ENCODE measurements at regions not wholly inside any gene's neighbourhood (a gene's known extent, or its start where the extent isn't known, plus 50 kb on each side); places are given as distances from the start of the nearest gene placed in this dataset.

GRCh38 chr3:137205394-137206045, 247.7 kb downstream of the IL20RB start:
- no peak for DNase-seq

GRCh38 chr3:137207616-137208015, 249.8 kb downstream of the IL20RB start:
- no peak for DNase-seq

GRCh38 chr3:137217733-137218132, 259.9 kb downstream of the IL20RB start:
- DNase-seq: no peak

- no peak for DNase-seq
These were observed 262.1 kb downstream of the IL20RB start for GRCh38 chr3:137219801-137220445.

GRCh38 chr3:137222736-137223225, 265.0 kb downstream of the IL20RB start:
- DNase-seq: no peak

GRCh38 chr3:137224464-137224863, 266.7 kb downstream of the IL20RB start:
- no peak for DNase-seq

- DNase-seq: no peak
These were observed 285.1 kb downstream of the IL20RB start for GRCh38 chr3:137242836-137243400.

- DNase-seq: no peak
These were observed 288.7 kb downstream of the IL20RB start for GRCh38 chr3:137246491-137246890.

- no peak for DNase-seq
These were observed 291.6 kb downstream of the IL20RB start for GRCh38 chr3:137249311-137249940.

GRCh38 chr3:137259089-137259488, 301.3 kb downstream of the IL20RB start:
- no peak for DNase-seq

- DNase-seq: no peak
These were observed 301.9 kb downstream of the IL20RB start for GRCh38 chr3:137259701-137260100.

- no peak for DNase-seq
These were observed 306.5 kb downstream of the IL20RB start for GRCh38 chr3:137264071-137264820.

GRCh38 chr3:137264843-137265330, 307.1 kb downstream of the IL20RB start:
- DNase-seq: no peak

GRCh38 chr3:137282871-137283270, 325.1 kb downstream of the IL20RB start:
- DNase-seq: no peak

- no peak for DNase-seq
These were observed 328.1 kb downstream of the IL20RB start for GRCh38 chr3:137285924-137286323.

GRCh38 chr3:137293086-137293485, 335.3 kb downstream of the IL20RB start:
- no peak for DNase-seq

GRCh38 chr3:137294139-137294538, 336.4 kb downstream of the IL20RB start:
- no peak for DNase-seq

- DNase-seq: no peak
These were observed 337.1 kb downstream of the IL20RB start for GRCh38 chr3:137294839-137295238.

GRCh38 chr3:137295336-137295735, 337.6 kb downstream of the IL20RB start:
- DNase-seq: no peak

GRCh38 chr3:137296116-137296515, 338.3 kb downstream of the IL20RB start:
- DNase-seq: no peak

GRCh38 chr3:137297770-137298169, 340.0 kb downstream of the IL20RB start:
- no peak for DNase-seq

- DNase-seq: no peak
These were observed 342.9 kb downstream of the IL20RB start for GRCh38 chr3:137300703-137301102.

Measured in SW 1271 (cell line).